ENCODE measurements at regions not wholly inside any gene's neighbourhood (a gene's known extent, or its start where the extent isn't known, plus 50 kb on each side); places are given as distances from the start of the nearest gene placed in this dataset.
"Not testable (repeated sequence)": the region's sequence is repeated elsewhere in the genome, so short reads cannot be mapped to it uniquely, and the experiment has no call there.

DNA sequence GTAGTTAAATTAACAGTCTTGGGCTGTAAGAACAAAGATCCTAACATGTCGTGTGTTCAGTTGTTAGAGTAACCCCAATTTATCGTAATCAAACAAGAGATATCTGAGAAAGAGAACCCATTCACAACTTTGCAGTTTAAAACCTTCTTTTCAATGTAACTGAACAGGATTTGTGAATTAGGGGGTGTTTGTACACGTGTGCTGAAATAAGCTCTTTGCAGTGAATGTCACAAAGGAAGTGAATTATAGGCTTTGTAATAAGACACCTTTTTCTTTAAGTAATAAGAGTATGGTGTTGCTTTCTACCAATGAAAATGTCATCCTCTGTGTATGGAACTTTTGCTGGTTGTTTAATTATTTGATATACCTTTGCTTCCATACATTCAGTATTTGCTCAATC, 114.0 kb downstream of the ALX1 start:
- DNase-seq (ENCODE audit: low spot score) = no peak
- Mint-ChIP-seq H3K4me1 (ENCODE audit: low read depth) (no peaks in the 10 kb centered on the region), H3K27ac (no peak overlapping the region), H3K36me3 (ENCODE audit: low read depth) (no peaks in the 10 kb centered on the region), H3K9me3 (no peaks in the 10 kb centered on the region), H3K27me3 (ENCODE audit: insufficient read depth) (no peaks in the 10 kb centered on the region), H3K4me3 (no peak overlapping the region)
- intact Hi-C loops (cut with micrococcal nuclease) = no loop called here

DNA sequence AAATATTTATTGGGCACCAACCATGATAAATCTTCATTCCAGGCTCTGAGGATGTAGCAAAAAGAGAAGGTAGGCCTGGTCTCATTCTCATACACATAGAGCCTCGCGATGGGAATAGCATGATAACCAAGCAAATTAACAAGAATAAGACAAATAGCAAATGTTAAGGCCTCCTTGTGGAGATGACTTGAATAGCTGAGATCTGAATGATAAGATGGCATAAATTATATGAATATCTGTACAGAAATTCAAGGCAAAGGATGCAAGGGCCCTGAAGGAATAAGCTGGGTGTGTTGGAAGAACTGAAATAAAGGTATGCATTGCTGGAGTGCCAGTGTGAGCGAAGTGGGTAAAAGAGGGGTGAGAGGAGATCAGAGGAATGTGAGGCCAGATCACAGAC, 114.8 kb downstream of the ALX1 start:
- intact Hi-C loops (cut with micrococcal nuclease) = no loop called here
- no peak overlapping the region for H3K4me3 Mint-ChIP-seq

DNA sequence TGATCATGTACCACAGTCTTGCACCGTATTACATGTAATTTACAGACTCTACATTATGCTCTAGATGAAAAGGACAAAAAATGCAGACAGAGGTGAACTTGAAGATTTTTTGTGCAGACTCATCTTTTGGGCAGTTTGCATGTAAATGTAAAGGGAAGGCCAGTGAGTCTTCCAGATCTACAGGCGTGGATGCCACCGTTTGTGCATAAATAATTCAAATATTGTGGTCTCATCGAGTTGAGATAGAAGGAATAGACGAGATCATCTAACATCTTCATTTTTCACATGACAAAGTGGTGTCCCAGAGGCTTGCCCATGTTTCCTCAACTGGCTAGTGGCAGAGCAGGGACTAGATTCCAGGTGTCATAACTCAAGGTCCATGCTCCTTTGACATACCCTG, 125.2 kb downstream of the ALX1 start:
- no peaks in the 10 kb centered on the region for H3K36me3 Mint-ChIP-seq (ENCODE audit: low read depth)
- H3K4me1 Mint-ChIP-seq (ENCODE audit: low read depth) = no peaks in the 10 kb centered on the region
- no peaks in the 10 kb centered on the region for H3K9me3 Mint-ChIP-seq
- DNase-seq (ENCODE audit: low spot score) = no peak
- no peaks in the 10 kb centered on the region for H3K27me3 Mint-ChIP-seq (ENCODE audit: insufficient read depth)
- intact Hi-C loops (cut with micrococcal nuclease) = no loop called here
- H3K4me3 Mint-ChIP-seq = no peak overlapping the region
- no peak overlapping the region for H3K27ac Mint-ChIP-seq

More for the DNA sequence above, 114.8 kb downstream of the ALX1 start:
- Mint-ChIP-seq H3K27me3 (ENCODE audit: insufficient read depth) (no peaks in the 10 kb centered on the region), H3K36me3 (ENCODE audit: low read depth) (no peaks in the 10 kb centered on the region), H3K9me3 (no peaks in the 10 kb centered on the region), H3K4me1 (ENCODE audit: low read depth) (no peaks in the 10 kb centered on the region), H3K27ac (no peak overlapping the region)
- no peak for DNase-seq (ENCODE audit: low spot score)

DNA sequence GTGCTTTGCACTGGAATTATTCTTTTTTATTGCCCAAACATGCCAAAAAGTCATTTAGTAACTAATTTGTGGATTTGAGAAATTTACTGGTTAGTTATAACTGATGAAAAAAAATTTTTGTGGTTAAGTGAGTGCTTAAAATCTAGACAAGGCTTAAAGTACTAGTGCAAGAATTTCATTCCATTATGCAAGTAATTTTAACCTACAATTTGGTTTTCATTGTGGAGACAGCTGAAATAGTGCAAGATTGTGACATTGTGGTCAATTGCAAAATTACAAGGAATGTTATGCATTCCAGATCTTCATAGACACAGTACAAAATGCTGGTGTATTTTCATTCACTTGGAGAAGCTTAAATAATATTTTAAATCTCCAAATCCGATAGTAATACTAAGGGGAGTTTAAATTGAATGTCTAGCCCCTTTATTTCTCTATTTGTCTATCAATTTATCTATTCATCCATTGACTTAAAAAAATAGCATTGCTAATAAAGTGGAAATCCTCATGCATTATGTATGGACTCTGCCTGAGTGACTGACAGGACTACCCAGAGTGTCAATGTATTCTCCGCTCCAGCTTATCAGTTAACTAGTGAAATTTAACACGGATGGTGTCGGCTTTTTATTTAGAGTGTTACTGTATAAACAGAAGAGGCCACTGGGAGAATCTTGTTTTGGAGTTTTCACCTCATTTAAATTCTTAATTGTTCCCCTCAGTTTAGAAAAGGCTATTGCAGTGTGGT, 125.9 kb downstream of the ALX1 start:
- DNase-seq (ENCODE audit: low spot score) = no peak
- intact Hi-C loops (cut with micrococcal nuclease) = no loop called here
- Mint-ChIP-seq H3K27me3 (ENCODE audit: insufficient read depth) (no peaks in the 10 kb centered on the region), H3K27ac (no peak overlapping the region), H3K4me1 (ENCODE audit: low read depth) (no peaks in the 10 kb centered on the region), H3K4me3 (no peak overlapping the region), H3K9me3 (no peaks in the 10 kb centered on the region), H3K36me3 (ENCODE audit: low read depth) (no peaks in the 10 kb centered on the region)

DNA sequence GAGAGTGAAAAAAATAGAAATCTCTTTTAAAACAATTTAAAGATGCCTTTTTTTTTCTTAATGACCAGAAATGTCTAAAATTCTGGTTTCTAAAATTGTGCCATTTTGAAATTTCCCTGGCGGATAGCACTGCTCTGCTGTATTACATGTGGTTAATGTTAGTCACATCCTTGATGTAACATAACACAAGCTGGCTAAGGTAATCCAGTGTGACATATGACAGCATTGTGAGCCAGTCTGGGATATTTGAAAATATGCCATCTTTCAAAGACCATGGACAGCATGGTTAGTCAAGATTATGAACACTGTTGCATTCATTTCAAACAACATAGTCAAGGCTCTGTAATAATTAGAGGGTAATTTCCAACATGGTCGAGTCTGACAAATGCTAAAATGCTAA, 133.2 kb downstream of the ALX1 start:
- Mint-ChIP-seq H3K4me1 (ENCODE audit: low read depth) (no peaks in the 10 kb centered on the region), H3K9me3 (no peaks in the 10 kb centered on the region), H3K4me3 (no peak overlapping the region), H3K27me3 (ENCODE audit: insufficient read depth) (no peaks in the 10 kb centered on the region), H3K27ac (no peak overlapping the region), H3K36me3 (ENCODE audit: low read depth) (no peaks in the 10 kb centered on the region)
- DNase-seq (ENCODE audit: low spot score) = no peak
- intact Hi-C loops (cut with micrococcal nuclease) = no loop called here

DNA sequence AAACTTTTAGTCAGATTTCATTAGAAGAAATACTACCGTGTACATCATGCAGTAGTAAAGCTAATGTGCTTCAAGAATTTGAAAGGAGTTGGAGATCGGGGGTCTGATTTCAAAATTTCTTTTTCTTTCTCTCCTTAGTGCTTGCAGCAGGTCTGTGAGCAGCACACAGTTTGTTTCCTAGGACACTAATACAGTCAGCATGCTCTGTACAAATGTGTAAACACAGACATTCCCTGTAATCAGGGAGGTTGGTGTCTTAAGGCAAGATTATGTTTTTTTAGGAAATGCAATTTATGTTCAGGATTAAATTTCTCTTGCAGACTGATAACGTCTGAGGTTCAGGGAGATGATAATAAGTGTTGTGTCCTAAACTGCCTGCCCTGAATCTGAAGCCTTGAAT, 142.7 kb downstream of the ALX1 start:
- Mint-ChIP-seq H3K4me3 (no peak overlapping the region), H3K27ac (no peak overlapping the region), H3K27me3 (ENCODE audit: insufficient read depth) (no peaks in the 10 kb centered on the region), H3K4me1 (ENCODE audit: low read depth) (no peaks in the 10 kb centered on the region), H3K9me3 (no peaks in the 10 kb centered on the region), H3K36me3 (ENCODE audit: low read depth) (no peaks in the 10 kb centered on the region)
- intact Hi-C loops (cut with micrococcal nuclease) = no loop called here
- no peak for DNase-seq (ENCODE audit: low spot score)

DNA sequence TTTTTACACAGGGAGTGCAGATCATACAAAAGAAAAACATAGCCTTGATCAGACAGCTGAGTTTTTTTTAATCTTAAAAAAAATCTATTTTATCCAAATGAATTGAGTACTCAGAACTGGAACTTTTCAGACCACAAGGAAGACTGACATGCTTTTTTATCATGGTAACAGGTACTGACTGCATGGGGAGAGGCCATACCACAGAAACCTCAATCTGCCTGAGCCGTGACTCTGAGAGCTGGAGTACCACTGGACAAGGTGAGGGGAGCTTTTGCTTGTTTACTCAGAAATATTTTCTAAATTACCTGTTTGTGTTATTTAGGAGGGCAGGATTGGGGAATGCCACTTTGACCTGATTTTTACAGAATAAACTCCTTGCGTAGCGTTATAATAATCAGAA, 143.9 kb downstream of the ALX1 start:
- H3K4me1 Mint-ChIP-seq (ENCODE audit: low read depth) = no peaks in the 10 kb centered on the region
- no peaks in the 10 kb centered on the region for H3K27me3 Mint-ChIP-seq (ENCODE audit: insufficient read depth)
- H3K27ac Mint-ChIP-seq = no peak overlapping the region
- H3K9me3 Mint-ChIP-seq = no peaks in the 10 kb centered on the region
- H3K36me3 Mint-ChIP-seq (ENCODE audit: low read depth) = no peaks in the 10 kb centered on the region
- H3K4me3 Mint-ChIP-seq = no peak overlapping the region
- DNase-seq (ENCODE audit: low spot score) = no peak
- intact Hi-C loops (cut with micrococcal nuclease) = no loop called here

DNA sequence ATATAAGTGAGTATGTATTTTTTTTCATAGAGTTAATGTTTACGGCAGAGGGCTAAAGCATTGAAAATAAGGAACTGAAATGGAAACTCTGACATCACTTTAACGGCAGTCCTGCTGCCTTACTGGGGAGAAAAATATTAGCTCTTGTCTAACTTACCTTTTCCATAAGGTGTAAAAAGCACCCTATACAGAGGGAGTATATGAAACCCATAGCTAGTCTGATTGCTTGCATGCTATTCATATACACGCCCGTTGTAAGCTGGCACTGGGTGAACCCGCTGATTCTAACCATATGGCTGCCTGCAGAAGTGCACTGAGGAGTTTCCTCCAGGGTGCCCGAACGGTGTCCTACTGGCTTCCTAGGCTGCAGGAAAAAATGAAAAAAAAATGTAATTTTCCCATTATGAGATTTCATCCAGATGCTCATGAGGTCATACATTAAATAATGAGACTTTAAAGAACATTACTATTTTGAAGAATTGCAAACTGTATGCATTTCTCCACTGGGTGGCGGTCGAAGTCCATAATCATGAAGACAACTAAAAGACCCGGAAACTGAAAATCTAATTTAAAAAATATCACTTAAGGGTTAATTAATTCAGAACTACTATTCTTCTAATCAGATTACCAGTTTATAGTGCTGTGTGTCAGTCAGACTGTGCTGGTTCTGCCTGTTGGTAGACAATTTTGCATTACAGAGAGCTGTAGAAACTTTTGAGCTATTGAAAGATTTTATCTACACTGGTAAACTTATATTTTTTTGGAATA, 144.7 kb downstream of the ALX1 start:
- Mint-ChIP-seq H3K4me3 (no peak overlapping the region), H3K36me3 (ENCODE audit: low read depth) (no peaks in the 10 kb centered on the region), H3K27ac (no peak overlapping the region), H3K27me3 (ENCODE audit: insufficient read depth) (no peaks in the 10 kb centered on the region), H3K4me1 (ENCODE audit: low read depth) (no peaks in the 10 kb centered on the region), H3K9me3 (no peaks in the 10 kb centered on the region)
- DNase-seq (ENCODE audit: low spot score) = no peak
- intact Hi-C loops (cut with micrococcal nuclease) = loop anchor here (1.0 kb wide), 2 partner anchors 448 to 496 kb away; no protein-coding TSS in a partner anchor

DNA sequence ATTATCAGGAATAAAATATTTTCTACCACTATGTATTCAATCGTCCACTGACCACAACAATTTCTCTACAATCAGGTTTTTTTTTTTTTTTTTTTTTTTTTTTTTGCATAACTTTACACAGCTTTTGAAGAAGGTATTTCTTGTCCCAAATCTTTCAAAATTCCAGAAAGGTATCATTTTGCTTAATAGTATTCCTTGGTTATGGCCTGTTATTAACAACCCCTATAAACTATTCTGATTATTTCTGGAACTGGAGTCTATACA, 145.3 kb downstream of the ALX1 start:
- no peaks in the 10 kb centered on the region for H3K4me1 Mint-ChIP-seq (ENCODE audit: low read depth)
- H3K4me3 Mint-ChIP-seq = no peak overlapping the region
- H3K27ac Mint-ChIP-seq = no peak overlapping the region

DNA sequence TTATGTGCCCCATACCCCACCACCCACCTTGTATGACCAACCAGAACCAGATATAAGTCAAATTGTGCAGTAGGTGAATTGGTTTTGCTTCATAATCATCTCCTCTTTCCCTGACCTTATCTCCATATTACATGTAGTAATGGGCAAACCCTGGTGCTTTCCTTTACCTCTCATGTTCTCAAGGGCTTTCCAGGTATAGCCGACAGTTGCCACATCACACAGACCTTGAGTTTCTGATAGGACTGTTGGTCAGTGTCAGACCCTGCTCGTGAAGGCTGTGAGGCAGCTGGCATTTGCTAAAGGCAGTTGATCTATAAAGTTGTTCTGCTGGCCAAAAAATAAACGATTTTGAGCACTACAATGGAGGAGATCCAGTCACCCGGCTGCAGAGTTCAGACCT, 145.9 kb downstream of the ALX1 start:
- H3K9me3 Mint-ChIP-seq = no peaks in the 10 kb centered on the region
- H3K27me3 Mint-ChIP-seq (ENCODE audit: insufficient read depth) = no peaks in the 10 kb centered on the region
- DNase-seq (ENCODE audit: low spot score) = no peak
- no peaks in the 10 kb centered on the region for H3K4me1 Mint-ChIP-seq (ENCODE audit: low read depth)
- no peaks in the 10 kb centered on the region for H3K36me3 Mint-ChIP-seq (ENCODE audit: low read depth)
- H3K27ac Mint-ChIP-seq = no peak overlapping the region
- no peak overlapping the region for H3K4me3 Mint-ChIP-seq
- intact Hi-C loops (cut with micrococcal nuclease) = loop anchor here (1.0 kb wide), 2 partner anchors 446 to 494 kb away; no protein-coding TSS in a partner anchor

More for the DNA sequence above, 145.3 kb downstream of the ALX1 start:
- H3K36me3 Mint-ChIP-seq (ENCODE audit: low read depth) = no peaks in the 10 kb centered on the region
- no peak for DNase-seq (ENCODE audit: low spot score)
- no peaks in the 10 kb centered on the region for H3K9me3 Mint-ChIP-seq
- no peaks in the 10 kb centered on the region for H3K27me3 Mint-ChIP-seq (ENCODE audit: insufficient read depth)
- intact Hi-C loops (cut with micrococcal nuclease) = loop anchor here (1.0 kb wide), 2 partner anchors 447 to 495 kb away; no protein-coding TSS in a partner anchor

DNA sequence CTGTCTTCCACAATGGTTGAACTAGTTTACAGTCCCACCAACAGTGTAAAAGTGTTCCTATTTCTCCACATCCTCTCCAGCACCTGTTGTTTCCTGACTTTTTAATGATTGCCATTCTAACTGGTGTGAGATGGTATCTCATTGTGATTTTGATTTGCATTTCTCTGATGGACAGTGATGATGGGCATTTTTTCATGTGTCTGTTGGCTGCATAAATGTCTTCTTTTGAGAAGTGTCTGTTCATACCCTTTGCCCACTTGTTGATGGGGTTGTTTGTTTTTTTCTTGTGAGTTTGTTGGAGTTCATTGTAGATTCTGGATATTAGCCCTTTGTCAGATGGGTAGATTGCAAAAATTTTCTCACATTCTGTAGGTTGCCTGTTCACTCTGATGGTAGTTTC, 153.1 kb downstream of the ALX1 start:
- intact Hi-C loops (cut with micrococcal nuclease); H3K9me3 Mint-ChIP-seq; H3K36me3 Mint-ChIP-seq (ENCODE audit: low read depth); H3K27ac Mint-ChIP-seq; H3K27me3 Mint-ChIP-seq (ENCODE audit: insufficient read depth); H3K4me3 Mint-ChIP-seq; DNase-seq (ENCODE audit: low spot score); H3K4me1 Mint-ChIP-seq (ENCODE audit: low read depth): not testable (repeated sequence)

DNA sequence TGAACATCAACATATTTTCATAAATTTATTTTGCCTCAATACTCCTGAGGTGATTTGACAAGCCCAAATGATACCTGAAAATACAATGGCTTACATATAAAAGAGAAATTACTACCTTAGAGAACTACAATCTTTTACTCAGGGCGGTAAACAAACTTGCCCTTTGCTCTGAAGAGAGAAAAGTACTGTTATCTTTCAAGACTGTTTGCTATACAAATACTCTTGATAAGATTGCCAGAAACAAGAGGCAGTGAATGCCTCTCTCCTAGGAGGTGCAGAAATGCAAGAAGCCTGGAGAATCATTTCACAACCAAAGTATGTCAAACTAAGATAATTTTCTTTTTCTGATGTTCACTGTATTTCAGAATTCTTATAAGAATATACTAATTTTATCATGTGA, 160.3 kb downstream of the ALX1 start:
- no peaks in the 10 kb centered on the region for H3K27me3 Mint-ChIP-seq (ENCODE audit: insufficient read depth)
- no peak overlapping the region for H3K4me3 Mint-ChIP-seq
- intact Hi-C loops (cut with micrococcal nuclease) = no loop called here
- DNase-seq (ENCODE audit: low spot score) = no peak
- no peaks in the 10 kb centered on the region for H3K4me1 Mint-ChIP-seq (ENCODE audit: low read depth)
- H3K36me3 Mint-ChIP-seq (ENCODE audit: low read depth) = no peaks in the 10 kb centered on the region
- no peak overlapping the region for H3K27ac Mint-ChIP-seq
- no peaks in the 10 kb centered on the region for H3K9me3 Mint-ChIP-seq

DNA sequence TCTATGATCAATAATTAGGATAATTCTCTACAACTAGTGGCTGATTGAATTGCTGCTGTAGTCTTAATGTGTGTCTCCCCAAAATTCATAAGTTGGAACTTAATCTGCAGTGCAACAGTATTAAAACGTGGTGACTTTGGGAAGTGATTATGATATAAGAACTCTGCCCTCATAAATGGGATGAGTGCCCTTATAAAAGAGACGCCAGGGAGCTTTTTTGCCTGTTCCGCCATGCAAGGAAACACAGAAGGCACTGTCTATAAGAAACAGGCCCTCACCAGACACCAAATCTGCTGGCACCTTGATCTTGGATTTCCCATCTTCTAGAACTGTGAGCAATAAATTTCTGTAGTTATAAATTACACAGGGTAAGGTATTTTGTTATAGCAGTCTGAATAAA, 161.0 kb downstream of the ALX1 start:
- Mint-ChIP-seq H3K4me3 (no peak overlapping the region), H3K36me3 (ENCODE audit: low read depth) (no peaks in the 10 kb centered on the region), H3K27ac (no peak overlapping the region), H3K4me1 (ENCODE audit: low read depth) (no peaks in the 10 kb centered on the region), H3K9me3 (no peaks in the 10 kb centered on the region), H3K27me3 (ENCODE audit: insufficient read depth) (no peaks in the 10 kb centered on the region)
- DNase-seq (ENCODE audit: low spot score) = no peak
- intact Hi-C loops (cut with micrococcal nuclease) = no loop called here
